Hypothalamus (tissue), 51 donors: ENCODE measurements at regions not wholly inside any gene's neighbourhood (a gene's known extent, or its start where the extent isn't known, plus 50 kb on each side); places are given as distances from the start of the nearest gene placed in this dataset.
"Not testable (repeated sequence)": the region's sequence is repeated elsewhere in the genome, so short reads cannot be mapped to it uniquely, and the experiment has no call there.

Experiments used
- DNase-seq, 51 donors: peaks; one replicate each; lab custom pipeline; 2025; lab: John Stamatoyannopoulos, UW

GRCh38 chr13:64078480-64078936, 2662.9 kb upstream of the PCDH20 start:
- DNase-seq: no peak

GRCh38 chr13:64078025-64078424, 2662.4 kb upstream of the PCDH20 start:
- DNase-seq: no peak

- not testable (repeated sequence) for DNase-seq
These were observed 2661.6 kb upstream of the PCDH20 start for GRCh38 chr13:64077132-64077835.

GRCh38 chr13:64075543-64076271, 2660.1 kb upstream of the PCDH20 start:
- DNase-seq: no peak

- DNase-seq: no peak
These were observed 2659.4 kb upstream of the PCDH20 start for GRCh38 chr13:64074971-64075474.

- no peak for DNase-seq
These were observed 2657.6 kb upstream of the PCDH20 start for GRCh38 chr13:64073203-64073602.

GRCh38 chr13:64071352-64071751, 2655.7 kb upstream of the PCDH20 start:
- DNase-seq: no peak

- no peak for DNase-seq
These were observed 2654.2 kb upstream of the PCDH20 start for GRCh38 chr13:64069892-64070291.

GRCh38 chr13:64066711-64067110, 2651.1 kb upstream of the PCDH20 start:
- DNase-seq: no peak

GRCh38 chr13:64061649-64062048, 2646.0 kb upstream of the PCDH20 start:
- no peak for DNase-seq

GRCh38 chr13:64057372-64058020, 2641.8 kb upstream of the PCDH20 start:
- DNase-seq: no peak

- DNase-seq: no peak
These were observed 2638.7 kb upstream of the PCDH20 start for GRCh38 chr13:64054321-64054720.

- no peak for DNase-seq
These were observed 2636.9 kb upstream of the PCDH20 start for GRCh38 chr13:64052521-64052920.

GRCh38 chr13:64051278-64051677, 2635.6 kb upstream of the PCDH20 start:
- DNase-seq: no peak

- no peak for DNase-seq
These were observed 2625.6 kb upstream of the PCDH20 start for GRCh38 chr13:64041296-64041695.

GRCh38 chr13:64033921-64034320, 2618.3 kb upstream of the PCDH20 start:
- DNase-seq: no peak

- no peak for DNase-seq
These were observed 2613.9 kb upstream of the PCDH20 start for GRCh38 chr13:64029343-64030093.

GRCh38 chr13:64028551-64028950, 2612.9 kb upstream of the PCDH20 start:
- DNase-seq: no peak

GRCh38 chr13:64020126-64020525, 2604.5 kb upstream of the PCDH20 start:
- no peak for DNase-seq

GRCh38 chr13:64007339-64007738, 2591.7 kb upstream of the PCDH20 start:
- no peak for DNase-seq

- DNase-seq: no peak
These were observed 2584.7 kb upstream of the PCDH20 start for GRCh38 chr13:64000321-64000720.
